Neuronal stem cell (in vitro differentiated cells): ENCODE measurements at regions not wholly inside any gene's neighbourhood (a gene's known extent, or its start where the extent isn't known, plus 50 kb on each side); places are given as distances from the start of the nearest gene placed in this dataset.

Experiments used
- DNase-seq: peaks from one replicate; pipeline ENCODE4 v3.0.0-alpha.2; 2013; ENCODE audit warnings: low spot score
- H2AFZ ChIP-seq: one replicate; pipeline ENCODE4 v1.6.1; 2013; ENCODE audit warnings: mild to moderate bottlenecking, low read length, inconsistent platforms
- H2AK5ac ChIP-seq: 2 replicates; pipeline ENCODE4 v1.6.1; 2013; ENCODE audit warnings: low read depth, mild to moderate bottlenecking, inconsistent platforms, low read length, moderate library complexity, mixed read lengths
- H2BK120ac ChIP-seq: 2 replicates; pipeline ENCODE4 v1.6.1; 2013; ENCODE audit warnings: low read depth, mild to moderate bottlenecking, inconsistent platforms, low read length, moderate library complexity, mixed read lengths
- H2BK12ac ChIP-seq: one replicate; pipeline ENCODE4 v1.6.1; 2013; ENCODE audit warnings: low read length, inconsistent platforms
- H2BK15ac ChIP-seq: 2 replicates; pipeline ENCODE4 v1.6.1; 2013; ENCODE audit warnings: mild to moderate bottlenecking, low read length, inconsistent platforms, mixed read lengths
- H2BK5ac ChIP-seq: one replicate; pipeline ENCODE4 v1.6.1; 2013; ENCODE audit warnings: inconsistent platforms, mild to moderate bottlenecking, low read length, moderate library complexity
- H3K14ac ChIP-seq: one replicate; pipeline ENCODE4 v1.6.1; 2013; ENCODE audit warnings: low read length, inconsistent platforms
- H3K18ac ChIP-seq: 2 replicates; pipeline ENCODE4 v1.6.1; 2013; ENCODE audit warnings: low read length, inconsistent platforms
- H3K23ac ChIP-seq: 2 replicates; pipeline ENCODE4 v1.6.1; 2013; ENCODE audit warnings: low read depth, mild to moderate bottlenecking, mixed read lengths, low read length, inconsistent platforms; ENCODE audit not compliant: poor library complexity
- H3K27ac ChIP-seq: replicated peaks from 3 replicates; pipeline ENCODE4 v1.5.1; 2013; ENCODE audit warnings: low read length, inconsistent platforms
- H3K27me3 ChIP-seq, 3 experiments: 2 replicates each; pipeline ENCODE4 v1.6.1; 2013; ENCODE audit warnings: low read length in 3 of 3, mild to moderate bottlenecking in 2 of 3, inconsistent platforms in 1 of 3, low read depth in 1 of 3, mixed read lengths in 1 of 3, moderate library complexity in 1 of 3; ENCODE audit not compliant: control insufficient read depth in 3 of 3, insufficient read depth in 3 of 3
- H3K36me3 ChIP-seq, 2 donors: replicated peaks in 1 of 2; 2 replicates each; pipeline ENCODE4 v1.6.1; 2013; ENCODE audit warnings: low read length in 2 of 2; ENCODE audit not compliant: control insufficient read depth in 2 of 2, insufficient read depth in 2 of 2
- H3K4ac ChIP-seq: 2 replicates; pipeline ENCODE4 v1.6.1; 2013; ENCODE audit warnings: inconsistent platforms, mild to moderate bottlenecking, low read length, moderate library complexity
- H3K4me1 ChIP-seq, 2 donors: 1 replicate in 1 of 2; 2 replicates in 1 of 2; pipeline ENCODE4 v1.6.1; 2013; ENCODE audit warnings: low read length in 2 of 2, low read depth in 1 of 2; ENCODE audit not compliant: control insufficient read depth in 2 of 2, insufficient read depth in 1 of 2
- H3K4me2 ChIP-seq: one replicate; pipeline ENCODE4 v1.6.1; 2013; ENCODE audit warnings: mild to moderate bottlenecking, low read length, inconsistent platforms; ENCODE audit not compliant: insufficient read depth, poor library complexity, severe bottlenecking
- H3K4me3 ChIP-seq, 2 donors: 2 replicates each; pipeline ENCODE4 v1.5.1; 2013; ENCODE audit warnings: low read length in 2 of 2, mild to moderate bottlenecking in 2 of 2, inconsistent platforms in 1 of 2, moderate library complexity in 1 of 2
- H3K79me1 ChIP-seq: one replicate; pipeline ENCODE4 v1.6.1; 2013; ENCODE audit warnings: low read depth, mild to moderate bottlenecking, inconsistent platforms, low read length, moderate library complexity
- H3K9ac ChIP-seq: one replicate; pipeline ENCODE4 v1.6.1; 2013; ENCODE audit warnings: mild to moderate bottlenecking, low read depth, low read length, inconsistent platforms; ENCODE audit not compliant: poor library complexity
- H3K9me3 ChIP-seq, 2 donors: replicated peaks in 1 of 2; 2 replicates each; pipeline versions ENCODE3 to v1.6.1; 2013; ENCODE audit warnings: low read length in 2 of 2, mild to moderate bottlenecking in 2 of 2, inconsistent platforms in 1 of 2, low read depth in 1 of 2, mixed read lengths in 1 of 2, moderate library complexity in 1 of 2; ENCODE audit not compliant: control insufficient read depth in 2 of 2, insufficient read depth in 1 of 2
- H4K8ac ChIP-seq: one replicate; pipeline ENCODE4 v1.6.1; 2013; ENCODE audit warnings: low read depth, mild to moderate bottlenecking, inconsistent platforms, low read length, moderate library complexity
- H4K91ac ChIP-seq: one replicate; pipeline ENCODE4 v1.6.1; 2013; ENCODE audit warnings: low read length, low read depth, mild to moderate bottlenecking, inconsistent platforms; ENCODE audit not compliant: poor library complexity
- WGBS, 2 donors: extraction: QIAGEN DNeasy Blood & Tissue Kit; methylation state at CpG; one replicate each; pipeline ENCODE4 v1.1.7; 2013; ENCODE audit warnings: missing lambda C conversion rate in 2 of 2, mixed read lengths in 1 of 2; ENCODE audit not compliant: insufficient read length in 2 of 2, insufficient replicate concordance in 1 of 2; ENCODE audit errors: extremely low coverage in 2 of 2; 5-methylcytosine and 5-hydroxymethylcytosine counted together

- H3K4ac ChIP-seq, result no peak overlapping the region
- no peak overlapping the region for H4K91ac ChIP-seq
- H3K4me1 ChIP-seq, result no peaks in the 10 kb centered on the region
- H3K18ac ChIP-seq, result no peak overlapping the region
- no peak overlapping the region for H3K9ac ChIP-seq
- no peak overlapping the region for H3K4me3 ChIP-seq
- no peak overlapping the region for H2BK120ac ChIP-seq
- H2AFZ ChIP-seq, result peak overlapping the region; percentile 6
- no peak overlapping the region for H2BK12ac ChIP-seq
- WGBS, 2 donors, result no CpG with 5 or more reads among the region's 2 CpGs
- no peak overlapping the region for H2AK5ac ChIP-seq
- H2BK5ac ChIP-seq, result no peak overlapping the region
- no peaks in the 10 kb centered on the region for H3K9me3 ChIP-seq
- H3K14ac ChIP-seq, result no peak overlapping the region
- no peak overlapping the region for H4K8ac ChIP-seq
- no peak for DNase-seq
- H3K27me3 ChIP-seq, result no peaks in the 10 kb centered on the region
- H3K79me1 ChIP-seq, result no peaks in the 10 kb centered on the region
- H3K36me3 ChIP-seq, result no peaks in the 10 kb centered on the region
- H2BK15ac ChIP-seq, result no peak overlapping the region
- H3K27ac ChIP-seq, result no peak overlapping the region
- no peak overlapping the region for H3K23ac ChIP-seq
- no peak overlapping the region for H3K4me2 ChIP-seq
Observed at GRCh38 chr4:60562334-60562733, 637.8 kb upstream of the ADGRL3 start.

GRCh38 chr4:60565558-60565957 lies 634.6 kb upstream of the ADGRL3 start:
- Histone ChIP-seq H3K18ac (no peak overlapping the region), H2AK5ac (no peak overlapping the region), H3K4me2 (no peak overlapping the region), H3K36me3 (no peaks in the 10 kb centered on the region), H3K27me3 (no peaks in the 10 kb centered on the region), H2AFZ (no peak overlapping the region), H3K27ac (no peak overlapping the region), H3K14ac (no peak overlapping the region), H2BK120ac (no peak overlapping the region), H3K4me3 (no peak overlapping the region), H3K4ac (no peak overlapping the region), H2BK12ac (no peak overlapping the region), H2BK15ac (no peak overlapping the region), H3K79me1 (no peaks in the 10 kb centered on the region), H4K91ac (no peak overlapping the region), H3K23ac (no peak overlapping the region), H4K8ac (no peak overlapping the region), H2BK5ac (no peak overlapping the region), H3K4me1 (no peaks in the 10 kb centered on the region), H3K9ac (no peak overlapping the region), H3K9me3 (no peaks in the 10 kb centered on the region)
- no CpG with 5 or more reads among the region's 7 CpGs for WGBS, 2 donors
- no peak for DNase-seq

GRCh38 chr4:60575336-60575735 lies 624.8 kb upstream of the ADGRL3 start:
- H2BK120ac ChIP-seq, result no peak overlapping the region
- no peaks in the 10 kb centered on the region for H3K36me3 ChIP-seq
- H3K4me1 ChIP-seq, result no peaks in the 10 kb centered on the region
- no peak overlapping the region for H4K8ac ChIP-seq
- no peak overlapping the region for H3K27ac ChIP-seq
- no peak overlapping the region for H2BK5ac ChIP-seq
- H3K4ac ChIP-seq, result no peak overlapping the region
- no peak overlapping the region for H3K4me2 ChIP-seq
- H4K91ac ChIP-seq, result no peak overlapping the region
- no peak overlapping the region for H2AFZ ChIP-seq
- no peak for DNase-seq
- no peak overlapping the region for H3K9ac ChIP-seq
- no peaks in the 10 kb centered on the region for H3K79me1 ChIP-seq
- no peaks in the 10 kb centered on the region for H3K27me3 ChIP-seq
- no peak overlapping the region for H2BK12ac ChIP-seq
- H2AK5ac ChIP-seq, result no peak overlapping the region
- H2BK15ac ChIP-seq, result no peak overlapping the region
- H3K9me3 ChIP-seq, result no peaks in the 10 kb centered on the region
- no peak overlapping the region for H3K18ac ChIP-seq
- no peak overlapping the region for H3K14ac ChIP-seq
- H3K23ac ChIP-seq, result no peak overlapping the region
- no peak overlapping the region for H3K4me3 ChIP-seq

- Histone ChIP-seq H3K4me1 (no peaks in the 10 kb centered on the region), H3K9me3 (no peaks in the 10 kb centered on the region), H2AK5ac (no peak overlapping the region), H3K79me1 (no peaks in the 10 kb centered on the region), H4K8ac (no peak overlapping the region), H3K27me3 (no peaks in the 10 kb centered on the region), H3K36me3 (no peaks in the 10 kb centered on the region), H2BK12ac (no peak overlapping the region), H3K4ac (no peak overlapping the region), H2BK5ac (no peak overlapping the region), H3K9ac (no peak overlapping the region), H3K14ac (no peak overlapping the region), H2BK120ac (no peak overlapping the region), H3K23ac (no peak overlapping the region), H2AFZ (no peak overlapping the region), H3K4me2 (no peak overlapping the region), H3K4me3 (no peak overlapping the region), H4K91ac (no peak overlapping the region), H2BK15ac (no peak overlapping the region), H3K27ac (no peak overlapping the region), H3K18ac (no peak overlapping the region)
- no peak for DNase-seq
- WGBS, 2 donors, result no CpG with 5 or more reads among the region's 2 CpGs
Observed at GRCh38 chr4:60579335-60579734, 620.8 kb upstream of the ADGRL3 start.
